HG03060 (cell line): ENCODE measurements at regions not wholly inside any gene's neighbourhood (a gene's known extent, or its start where the extent isn't known, plus 50 kb on each side); places are given as distances from the start of the nearest gene placed in this dataset.

ENCODE experiments used
- ATAC-seq: cut with Tn5 transposase; IDR thresholded peaks from one replicate; pipeline ENCODE4 v1.9.1; 2021; ENCODE audit warnings: low read depth, moderate number of reproducible peaks; ENCODE audit not compliant: unreplicated experiment

DNA sequence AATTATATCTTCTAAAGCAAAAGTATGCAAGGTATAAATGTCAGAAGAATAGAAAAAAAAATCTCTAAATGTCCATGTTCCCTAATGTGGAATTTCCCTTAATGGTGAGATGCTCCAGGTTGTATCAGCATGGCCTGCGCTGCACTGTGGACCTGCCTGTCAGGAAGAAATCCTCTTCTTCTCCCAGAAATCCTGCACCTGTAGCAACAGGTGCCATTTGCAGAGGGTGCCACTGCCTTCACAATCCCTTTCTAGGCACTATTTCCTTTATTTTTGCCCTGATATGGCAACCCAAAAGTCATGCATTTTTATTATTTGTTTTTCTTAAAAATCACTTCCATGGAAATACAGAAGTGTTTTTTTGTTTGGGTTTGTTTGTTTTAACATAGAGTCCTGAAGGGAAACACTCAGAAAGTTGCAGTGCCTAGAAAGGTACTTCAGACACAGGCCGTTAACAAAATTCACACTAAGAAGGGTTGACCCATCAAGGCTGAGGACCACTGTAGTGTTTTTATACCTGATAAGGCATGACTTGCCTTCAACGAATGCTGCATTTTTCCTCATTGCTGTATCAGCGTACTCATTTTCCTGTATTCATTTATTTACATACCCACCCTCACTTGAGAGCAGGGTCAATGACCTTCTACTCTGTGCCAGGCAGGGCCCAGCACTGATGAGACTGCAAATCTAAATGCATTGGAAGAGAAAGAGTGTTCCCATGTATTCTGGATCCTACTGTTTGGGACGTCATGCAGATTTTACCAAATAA is 177.8 kb downstream of the SNX18 start:
- no peak for ATAC-seq

DNA sequence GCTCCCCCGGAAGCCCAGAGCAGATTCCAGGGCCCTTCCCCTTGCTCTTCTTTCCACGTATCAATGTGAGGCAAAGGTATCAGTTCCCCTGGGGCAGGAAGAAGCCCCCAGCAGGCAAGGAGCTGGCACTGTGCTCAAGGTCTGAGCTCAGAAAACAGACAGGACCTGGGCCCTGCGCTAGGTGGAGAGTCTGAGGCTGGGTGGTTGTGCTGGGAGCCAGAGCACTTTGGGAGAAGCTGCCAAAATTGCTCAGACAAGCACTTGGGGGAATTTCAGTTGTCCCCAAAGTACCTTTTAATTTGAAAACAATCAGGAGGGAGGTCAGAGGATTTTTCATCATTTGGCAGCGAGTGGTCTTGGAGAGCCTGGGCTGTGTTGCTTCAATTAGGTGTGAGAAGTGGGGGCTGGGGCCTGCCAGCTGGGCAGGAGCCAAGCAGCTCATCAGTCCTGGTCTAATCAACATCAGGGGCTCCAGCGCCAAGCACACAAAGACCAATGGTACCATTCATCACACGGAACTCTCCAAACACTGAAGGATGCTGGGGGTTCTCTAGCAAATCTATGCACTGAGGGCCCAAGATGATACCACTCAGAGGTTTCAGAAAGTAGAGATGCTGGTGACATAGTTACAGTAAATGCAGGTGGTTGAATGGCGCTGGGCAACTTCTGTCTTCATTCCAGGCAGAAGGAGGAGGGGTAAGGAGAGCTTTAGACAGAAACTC is 176.5 kb downstream of the SNX18 start:
- no peak for ATAC-seq

DNA sequence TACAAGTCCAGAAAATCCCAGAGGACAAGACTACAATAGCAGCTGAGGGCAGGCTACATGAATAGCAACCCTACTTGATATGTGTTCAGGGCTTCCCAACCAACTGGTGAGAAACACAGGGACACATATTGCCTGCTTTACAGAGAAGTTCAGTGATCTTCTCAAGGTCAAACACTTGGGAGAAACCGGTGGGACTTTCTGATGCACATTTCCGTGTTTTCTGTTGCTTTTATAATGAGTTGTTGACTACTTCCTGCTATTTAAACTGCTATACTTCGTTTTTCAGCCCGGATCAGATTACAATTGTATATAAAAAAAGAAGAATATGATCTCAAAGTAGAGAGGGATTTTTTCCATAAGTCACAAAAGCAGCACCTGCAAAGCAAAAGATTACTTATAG is 175.1 kb downstream of the SNX18 start:
- ATAC-seq: no peak

DNA sequence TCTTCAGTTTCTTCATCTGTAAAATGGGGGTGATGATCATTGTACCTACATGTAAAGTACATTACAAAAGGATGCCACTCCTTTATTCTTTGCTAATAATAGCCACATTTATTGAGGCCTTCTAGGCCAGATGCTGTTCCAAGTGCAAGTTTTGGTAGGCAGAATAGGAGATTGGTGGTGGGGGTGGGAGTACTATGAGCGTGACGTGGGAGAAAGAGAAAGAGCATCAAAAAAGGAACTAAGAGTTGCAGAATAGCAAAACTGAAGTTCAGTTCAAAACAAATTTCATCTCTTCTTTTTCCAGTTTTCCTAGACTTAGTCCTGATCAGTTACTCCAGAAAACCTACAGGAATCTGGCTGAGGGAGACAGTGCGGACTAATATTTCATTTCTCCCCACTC is 174.1 kb downstream of the SNX18 start:
- no peak for ATAC-seq

DNA sequence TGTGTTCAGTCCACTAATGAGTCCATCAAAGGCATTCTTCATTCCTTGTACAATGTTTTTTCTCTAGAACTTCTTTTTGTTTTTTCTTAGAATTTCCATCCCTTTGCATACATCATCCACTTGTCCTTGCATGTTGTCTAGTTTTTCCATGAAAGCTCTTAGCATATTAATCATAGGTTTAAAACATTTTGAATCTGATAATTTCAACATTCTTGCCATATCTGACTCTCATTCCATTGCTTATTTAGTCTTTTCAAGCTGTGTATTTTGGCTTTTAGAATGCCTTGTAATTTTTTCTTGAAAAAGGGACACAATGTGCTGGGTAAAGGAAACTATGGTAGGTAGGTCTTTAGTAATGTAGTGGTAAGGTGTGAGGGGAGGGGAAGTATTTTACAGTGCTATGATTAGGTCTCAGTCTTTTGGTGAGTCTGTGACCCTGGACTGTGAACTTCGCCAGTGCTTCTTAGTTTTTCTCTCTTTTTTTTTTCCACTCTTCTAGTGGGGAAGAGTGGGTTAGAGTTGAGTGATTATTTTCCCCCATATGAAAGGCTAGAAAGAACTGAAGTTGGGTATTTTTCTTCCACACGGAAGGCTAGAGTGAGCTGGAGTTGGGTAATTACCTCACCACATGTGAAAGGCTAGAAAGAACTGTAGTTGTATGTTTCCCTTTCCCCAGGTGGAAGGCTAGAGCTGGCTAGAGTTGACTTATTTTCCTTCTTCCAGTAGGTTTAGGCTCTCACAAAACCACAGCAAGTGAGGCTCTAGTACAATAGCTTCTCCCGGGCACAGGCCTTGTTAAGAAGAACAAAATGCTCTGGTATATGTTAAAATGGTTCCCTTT is 172.1 kb downstream of the SNX18 start:
- ATAC-seq: no peak

DNA sequence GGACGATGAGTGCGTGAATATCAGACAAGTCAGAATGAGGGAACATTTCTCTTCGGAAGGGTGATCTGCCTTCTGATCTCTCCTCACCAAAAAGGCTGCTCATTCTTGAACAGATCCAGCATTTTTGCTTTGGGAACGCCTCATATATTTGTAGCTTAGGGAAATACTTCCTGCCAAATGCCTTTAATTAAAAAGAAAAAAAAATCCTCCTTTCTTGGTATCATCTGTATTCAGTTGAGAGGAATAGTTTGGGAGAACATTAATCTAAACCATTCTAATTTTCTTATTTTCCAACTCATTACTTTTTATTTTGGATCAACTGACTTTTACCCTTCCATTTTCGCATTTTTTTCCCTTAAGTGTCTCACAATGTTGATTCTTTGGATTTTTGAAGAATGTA is 163.4 kb downstream of the SNX18 start:
- no peak for ATAC-seq

DNA sequence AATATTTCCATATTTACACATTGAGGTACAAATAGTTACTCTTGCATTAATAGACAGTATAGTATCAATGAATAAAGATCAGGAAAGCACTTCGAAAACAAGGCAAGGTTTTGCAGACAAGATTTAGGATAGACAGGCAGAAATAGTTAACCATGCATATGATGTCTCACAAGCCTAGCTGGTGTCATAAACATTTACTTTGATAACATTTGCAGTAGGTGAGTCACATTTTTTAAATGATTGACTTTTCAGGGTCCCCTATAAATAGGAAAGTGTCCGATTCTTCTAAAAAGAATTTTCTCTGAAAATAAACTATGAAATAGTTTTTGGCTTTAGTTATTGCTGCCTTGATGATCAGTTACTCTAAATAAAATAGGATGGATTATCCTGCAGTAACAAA is 162.1 kb downstream of the SNX18 start:
- no peak for ATAC-seq

DNA sequence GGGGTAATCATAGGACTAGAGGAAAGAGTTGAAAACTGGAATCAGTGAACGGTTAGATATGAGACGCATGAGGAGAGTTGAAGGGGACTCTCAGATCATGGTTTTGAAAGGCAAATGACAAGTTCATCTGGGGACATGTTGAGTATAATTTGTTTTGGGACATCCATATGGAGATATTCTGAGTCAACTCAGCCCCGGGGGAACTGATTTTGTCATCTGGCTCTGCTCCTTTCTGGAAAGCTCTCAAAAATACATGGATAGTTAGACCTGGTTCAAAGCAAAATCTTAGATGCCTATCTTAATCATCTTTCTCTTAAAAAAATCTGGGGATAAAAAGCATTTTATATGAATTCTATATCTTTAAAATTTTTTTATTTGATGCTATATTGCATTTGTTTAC is 161.2 kb downstream of the SNX18 start:
- no peak for ATAC-seq

DNA sequence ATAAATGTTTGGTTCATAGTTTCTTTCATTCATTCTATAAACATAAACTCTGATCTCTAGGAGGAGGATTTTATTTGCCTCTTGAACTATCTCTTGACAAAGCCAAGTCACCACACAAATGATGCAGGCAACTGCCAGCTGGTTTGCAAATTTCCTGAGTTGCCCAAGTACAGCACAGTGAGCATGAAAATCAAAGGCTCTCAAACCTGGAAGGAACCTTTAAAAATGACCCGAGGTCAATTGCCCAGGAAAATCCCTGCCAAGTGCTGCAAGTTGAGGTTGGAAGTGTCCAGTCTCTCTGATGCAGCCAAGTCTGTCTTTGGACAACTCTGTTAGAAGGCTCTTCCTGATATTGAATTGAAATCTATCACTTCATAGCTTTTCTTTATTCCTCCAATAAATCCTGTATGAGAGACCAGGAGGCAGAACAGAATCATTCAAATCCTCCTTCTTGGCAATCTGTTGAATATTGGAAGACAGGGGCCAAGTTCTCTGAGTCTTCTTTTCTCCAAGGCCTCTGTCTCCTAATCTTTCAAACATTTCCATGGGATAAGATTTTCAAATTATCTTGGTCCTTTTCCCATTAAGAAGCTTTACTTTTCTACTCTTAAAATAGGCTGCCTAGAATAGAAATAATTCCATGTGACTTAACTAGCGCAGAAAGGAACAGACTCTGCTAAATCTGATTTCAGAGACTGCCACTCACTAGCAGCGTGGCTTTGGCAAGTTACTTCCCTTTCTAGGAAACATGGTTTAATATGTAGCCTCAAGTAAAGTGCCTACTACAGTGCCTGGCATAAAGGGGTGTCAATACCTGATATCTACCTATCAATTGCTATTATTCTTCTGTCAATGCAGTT is 159.2 kb downstream of the SNX18 start:
- no peak for ATAC-seq

DNA sequence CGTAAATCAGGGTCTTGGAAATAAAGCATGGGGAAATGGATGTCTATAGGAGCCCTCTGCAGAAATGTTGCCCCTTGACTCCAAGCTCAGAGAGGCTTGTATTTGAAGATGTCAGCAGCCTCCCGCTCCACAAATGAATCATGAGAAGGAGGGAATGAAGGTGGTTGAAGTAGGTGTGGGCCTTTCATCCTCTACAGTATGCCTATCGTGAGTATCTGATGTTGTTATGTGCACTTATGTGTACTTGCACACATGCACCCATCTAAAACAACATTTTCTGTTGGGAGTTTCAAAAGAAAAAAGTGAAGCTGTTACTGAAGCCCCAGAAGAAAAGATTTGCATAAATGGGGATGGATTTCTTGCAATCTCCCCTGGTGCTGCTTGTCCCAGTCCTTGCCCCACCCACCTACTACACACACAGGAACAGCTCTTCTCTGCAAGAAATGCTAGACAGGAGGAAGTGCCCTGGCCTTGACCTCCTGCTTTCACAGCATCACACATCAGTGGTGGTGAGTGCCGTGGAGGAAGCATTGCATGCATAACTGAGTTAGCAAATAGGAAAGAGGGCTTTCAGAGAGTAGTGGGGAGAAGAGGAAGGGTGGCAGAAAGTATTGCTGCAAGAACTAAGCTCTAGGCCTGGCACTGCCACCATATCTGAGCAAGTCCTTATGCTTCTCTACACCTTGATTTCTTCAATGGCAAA is 156.1 kb downstream of the SNX18 start:
- no peak for ATAC-seq

DNA sequence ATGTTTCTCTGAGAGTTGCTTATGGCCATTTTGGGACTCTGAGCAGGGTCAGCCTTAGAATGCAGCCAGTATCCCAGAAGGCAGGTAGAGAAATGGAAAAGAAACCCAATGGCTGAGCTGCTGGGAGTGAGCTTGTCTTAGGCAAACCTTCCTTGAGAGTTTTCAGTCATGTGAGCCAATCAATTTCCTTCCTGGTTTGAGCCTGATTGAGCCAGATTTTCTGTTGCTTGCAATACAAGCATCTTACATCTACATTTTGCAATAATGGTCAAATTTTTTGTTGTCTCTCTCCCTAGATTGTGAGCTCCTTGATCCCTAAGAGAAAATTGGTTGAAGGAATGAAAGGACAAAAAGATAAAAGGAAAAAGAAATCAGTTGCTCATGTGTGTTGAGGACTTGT is 155.3 kb downstream of the SNX18 start:
- ATAC-seq: no peak

DNA sequence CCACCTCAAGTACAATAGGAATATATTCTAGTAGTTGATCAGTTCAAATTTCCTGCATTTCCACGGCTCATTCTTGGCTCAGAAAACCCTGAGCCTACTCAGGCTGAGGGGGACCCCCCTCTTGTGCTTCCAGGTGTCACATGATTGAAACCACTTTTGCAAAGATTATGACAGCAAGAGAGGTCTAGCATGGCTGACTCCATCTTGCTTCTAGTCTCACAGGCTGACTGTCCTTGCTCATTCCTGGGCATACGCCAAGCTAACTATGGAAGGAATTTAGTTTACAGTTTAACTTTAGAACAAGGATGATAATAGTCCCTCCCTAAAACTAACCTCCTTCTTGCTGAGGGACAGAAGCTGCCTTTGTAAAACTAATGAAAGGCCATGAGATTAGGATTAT is 154.1 kb downstream of the SNX18 start:
- no peak for ATAC-seq

DNA sequence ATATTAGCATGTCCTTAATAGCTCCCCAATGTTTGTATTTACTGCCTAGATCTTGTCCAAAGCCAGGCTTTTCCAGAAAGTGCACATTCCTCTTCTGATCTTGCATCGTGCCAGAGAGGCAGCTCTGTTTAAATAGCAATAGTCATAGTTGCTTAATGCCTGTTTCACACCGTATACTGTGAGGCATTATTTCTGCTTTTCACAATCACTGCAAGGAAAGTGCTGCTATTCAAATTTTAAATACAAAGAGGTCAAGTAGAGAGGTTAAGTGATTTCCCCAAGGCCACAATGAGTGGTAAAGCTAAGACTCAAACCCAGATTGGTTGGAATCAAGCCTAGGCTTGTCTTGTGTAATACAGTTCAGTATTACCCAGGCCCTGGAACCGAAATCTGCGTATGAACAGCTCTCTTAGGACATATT is 153.6 kb downstream of the SNX18 start:
- no peak for ATAC-seq

DNA sequence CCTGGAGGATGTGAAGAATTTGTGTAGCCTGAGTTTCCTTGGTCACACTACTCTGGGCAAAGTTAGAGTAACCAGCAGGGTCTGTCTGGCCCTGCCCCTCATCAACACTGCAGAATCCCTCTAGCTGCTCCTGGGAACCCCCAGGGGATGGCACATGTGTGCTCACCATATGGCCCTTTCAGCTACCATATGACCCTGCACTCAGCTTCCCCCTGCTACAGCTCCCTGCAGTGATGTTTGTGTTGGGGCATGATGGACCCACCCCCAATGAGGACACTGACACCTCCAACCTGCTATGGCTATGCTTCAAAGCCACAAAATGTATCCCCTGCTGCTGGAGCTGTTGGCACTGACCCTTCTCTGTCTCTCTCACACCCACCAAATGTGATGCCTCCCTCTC is 152.7 kb downstream of the SNX18 start:
- ATAC-seq: no peak

DNA sequence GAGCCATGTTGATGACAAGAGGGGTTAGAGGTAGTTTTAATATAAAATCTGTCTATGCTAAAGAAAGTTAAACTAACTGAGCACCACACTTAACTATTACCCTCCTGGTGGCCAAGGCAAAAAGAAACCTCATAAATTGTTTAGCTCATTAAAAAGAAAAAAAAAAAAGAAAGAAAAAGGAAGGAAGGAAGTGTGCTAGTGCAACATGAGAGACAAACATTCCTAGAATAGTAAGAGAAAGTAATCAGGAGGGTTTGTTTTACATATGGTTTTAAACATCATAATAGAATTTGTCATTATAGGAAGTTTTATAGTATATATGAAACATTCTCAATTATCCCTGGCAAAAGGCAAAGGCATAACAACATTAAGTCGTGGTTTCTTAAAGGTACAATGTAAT is 152.3 kb downstream of the SNX18 start:
- ATAC-seq: no peak

DNA sequence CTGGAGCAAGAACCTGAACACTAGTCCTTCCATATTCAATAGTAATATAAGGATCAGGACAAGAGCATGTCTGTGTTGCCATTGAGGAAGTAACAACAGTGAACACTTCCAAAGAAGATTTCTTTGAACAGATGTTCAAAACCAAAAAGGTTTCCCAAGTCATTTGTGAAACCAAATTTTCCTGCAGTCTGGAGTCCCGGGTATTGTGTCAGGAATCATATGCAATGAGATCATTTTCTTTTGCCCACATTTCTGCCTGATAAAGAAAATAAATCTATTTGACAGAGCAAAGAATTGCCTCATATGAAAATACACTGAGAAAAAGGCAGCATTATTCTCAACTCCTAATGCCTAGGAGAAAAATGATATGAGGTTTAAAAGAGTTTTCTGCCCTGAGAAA is 151.7 kb downstream of the SNX18 start:
- no peak for ATAC-seq

DNA sequence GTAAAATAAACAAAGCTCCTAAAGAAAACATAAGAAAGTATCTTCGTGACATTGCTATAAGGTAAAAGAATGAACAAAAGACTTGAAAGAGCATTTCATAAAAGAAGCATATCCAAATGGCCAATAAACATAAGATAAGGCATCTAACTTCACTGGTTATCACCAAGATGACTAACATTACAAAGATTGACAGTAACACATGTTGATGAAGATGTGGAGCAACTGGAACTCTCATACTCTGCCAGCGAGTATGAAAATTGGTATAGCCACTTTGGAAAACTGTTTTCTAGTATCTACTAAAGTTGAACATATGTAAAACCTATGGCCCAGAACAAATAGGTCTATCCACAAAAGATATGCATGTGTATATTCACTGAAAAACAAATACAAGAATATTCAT is 150.5 kb downstream of the SNX18 start:
- no peak for ATAC-seq

DNA sequence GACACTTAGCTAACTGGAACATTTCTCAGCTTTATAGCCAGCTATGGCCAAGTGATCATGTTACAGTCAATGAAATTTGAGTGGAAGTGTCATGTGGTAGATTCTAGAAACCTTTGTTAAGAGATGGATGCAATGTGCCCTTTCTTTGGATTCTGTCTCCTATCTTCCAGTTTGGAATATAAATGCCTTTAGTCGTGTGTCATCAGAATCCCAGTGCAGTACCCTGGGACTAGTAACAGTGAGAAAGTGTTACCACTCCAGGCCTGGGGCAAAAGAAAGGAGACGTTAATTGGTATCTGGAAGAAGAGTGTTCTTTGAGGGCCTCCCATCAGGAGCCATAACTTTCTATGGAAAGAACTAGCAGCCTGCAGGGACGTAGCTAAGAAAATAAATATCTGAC is 149.6 kb downstream of the SNX18 start:
- no peak for ATAC-seq

DNA sequence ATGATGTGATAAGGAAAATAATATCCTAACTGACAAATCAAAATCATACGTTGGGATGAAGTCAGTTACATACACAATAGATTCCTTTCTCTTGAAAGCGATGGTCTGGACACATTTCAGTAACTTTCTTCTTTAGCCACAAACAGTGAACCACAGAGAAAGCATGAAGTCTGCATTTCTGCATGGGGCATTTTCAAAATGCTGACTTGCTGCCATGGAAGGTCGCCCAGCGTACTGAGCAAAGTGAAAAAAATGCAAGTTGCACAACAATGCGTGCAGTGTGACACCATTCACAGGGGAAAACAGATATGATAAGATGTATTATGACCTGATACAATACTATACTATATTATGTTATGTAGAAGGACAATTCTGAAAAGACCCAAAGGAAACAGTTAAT is 146.3 kb downstream of the SNX18 start:
- ATAC-seq: no peak

DNA sequence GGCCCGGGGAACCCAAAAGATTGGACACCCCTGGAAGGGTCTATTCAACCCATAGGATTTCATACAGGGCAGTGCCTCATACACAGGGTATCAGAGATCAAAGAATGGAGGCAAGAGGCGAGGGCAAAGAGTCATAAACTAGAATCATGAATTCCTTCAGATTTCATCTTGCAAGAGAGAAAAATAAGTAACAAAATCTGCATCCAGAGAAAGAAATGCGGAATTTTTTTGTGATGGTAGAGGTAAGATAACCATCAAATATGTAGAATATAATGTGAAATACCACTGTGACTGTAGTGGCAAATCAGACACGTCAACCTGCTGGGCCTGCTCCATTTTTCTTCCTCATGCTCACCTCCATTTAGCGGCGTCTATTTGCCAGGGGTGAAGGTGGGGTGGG is 143.6 kb downstream of the SNX18 start:
- no peak for ATAC-seq
